Stomach (tissue), 8 donors: ENCODE measurements at regions not wholly inside any gene's neighbourhood (a gene's known extent, or its start where the extent isn't known, plus 50 kb on each side); places are given as distances from the start of the nearest gene placed in this dataset.
A peak's percentile ranks its signal among the peaks of the same experiment; 100 is the strongest.

Experiments
- DNase-seq, 2 donors: peaks; one replicate each; pipeline versions ENCODE4 v3.0.0 to v3.0.0-alpha.2; 2013 to 2019
- H3K27ac ChIP-seq, 5 donors: fragments of 200-600 bp in 4 of 5; sonication (generic) in 4 of 5; one replicate each; pipeline ENCODE4 v1.5.1; 2013 to 2019; ENCODE audit warnings: mild to moderate bottlenecking in 1 of 5, moderate library complexity in 1 of 5
- H3K27me3 ChIP-seq, 3 donors: fragments of 200-600 bp; sonication (generic); one replicate each; pipeline ENCODE4 v1.5.1; 2017 to 2019; ENCODE audit warnings: mixed run types in 1 of 3
- H3K36me3 ChIP-seq, 4 donors: fragments of 200-600 bp; sonication (generic); 1 replicate in 3 of 4; 2 replicates in 1 of 4; pipeline ENCODE4 v1.5.1; 2016 to 2019
- H3K4me1 ChIP-seq, 4 donors: fragments of 200-600 bp; sonication (generic); one replicate each; pipeline ENCODE4 v1.5.1; 2016 to 2019
- H3K4me3 ChIP-seq, 4 donors: fragments of 200-600 bp; sonication (generic) in 3 of 4; one replicate each; pipeline ENCODE4 v1.5.1; 2016 to 2019; ENCODE audit warnings: mild to moderate bottlenecking in 1 of 4
- H3K9me3 ChIP-seq, 4 donors: fragments of 200-600 bp; sonication (generic); one replicate each; pipeline ENCODE4 v1.5.1; 2016 to 2019
- CTCF ChIP-seq, 7 experiments: fragments of 450-650 bp in 4 of 7; fragments of 200-600 bp in 3 of 7; sonication (generic) in 3 of 7; IDR thresholded peaks; one replicate each; pipeline ENCODE4 v1.5.1; 2016 to 2019; ENCODE audit warnings: antibody characterized with exemption in 7 of 7, control low read depth in 2 of 7, mild to moderate bottlenecking in 1 of 7
- EP300 ChIP-seq: sonication (generic); formaldehyde crosslinking; IDR thresholded peaks from one replicate; pipeline ENCODE4 v1.6.1; 2017; ENCODE audit warnings: antibody characterized with exemption
- POLR2A ChIP-seq, 4 donors: fragments of 450-650 bp; IDR thresholded peaks; one replicate each; pipeline ENCODE4 v1.6.1; 2016; ENCODE audit warnings: antibody characterized with exemption in 4 of 4, control low read depth in 2 of 4, mild to moderate bottlenecking in 1 of 4, moderate library complexity in 1 of 4
- POLR2AphosphoS5 ChIP-seq, 3 donors: sonication (generic); formaldehyde crosslinking; IDR thresholded peaks; one replicate each; pipeline ENCODE4 v1.6.1; 2016; ENCODE audit warnings: antibody characterized with exemption in 3 of 3
- WGBS, 5 donors: extraction: QIAGEN DNeasy Blood & Tissue Kit in 3 of 5; methylation state at CpG; one replicate each; pipeline versions ENCODE4 v1.1.5 to v1.1.7; 2013 to 2018; 5-methylcytosine and 5-hydroxymethylcytosine counted together
- intact Hi-C: fragments of 100-400 bp; cut with DNase I; formaldehyde crosslinking; loops from one replicate; pipeline ENCODE4 v1.15.1; 2023; ENCODE audit warnings: low total_unique reads
- donor health status: healthy with polysubstance abuse.
- donor health status: Bipolar disorder and iron deficiency.
- donor health status: healthy.

GRCh38 chr16:5895137-5895536 lies 797.5 kb upstream of the EEF2KMT start:
- 75 to 82% (median 79%) methylated on average over 4 of the region's 4 CpGs for WGBS, 5 donors
- Histone ChIP-seq H3K4me1 (no peaks in the 10 kb centered on the region), H3K9me3 (peaks cover 0 to 15% (median 4%) of the 10 kb centered on the region in 4 donors), H3K27me3 (no peaks in the 10 kb centered on the region), H3K27ac (no peak overlapping the region), H3K36me3 (no peaks in the 10 kb centered on the region), H3K4me3 (no peak overlapping the region)
- peak in 1 of 2 donors; percentile 16 for DNase-seq
- no peak for TF ChIP-seq POLR2AphosphoS5 (IDR thresholded peaks at IDR 0.05)
- TF ChIP-seq EP300: no peak
- TF ChIP-seq POLR2A (IDR thresholded peaks at IDR 0.05): no peak
- no peak for TF ChIP-seq CTCF (IDR thresholded peaks at IDR 0.05)
- intact Hi-C loops: no loop called here

DNA sequence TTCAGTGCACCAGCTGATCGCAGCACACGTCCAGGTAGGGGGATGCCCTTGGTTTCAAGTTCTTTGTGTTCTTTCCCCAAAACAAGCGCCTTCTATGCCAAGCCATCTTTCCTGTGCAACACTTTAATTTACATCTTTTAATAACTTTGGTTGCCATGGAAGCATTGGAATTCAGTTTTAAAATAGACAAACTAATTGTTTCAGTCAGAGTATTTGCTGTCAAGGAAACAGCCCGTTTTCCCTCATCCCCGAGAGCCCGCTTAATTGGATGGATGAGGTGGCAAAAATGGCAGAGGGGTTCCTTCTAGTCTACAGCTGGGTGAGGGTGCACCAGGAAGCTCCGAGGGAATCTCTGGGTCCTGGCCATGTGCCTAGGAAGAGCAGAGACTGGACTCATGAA lies 793.7 kb upstream of the EEF2KMT start:
- no peak overlapping the region for H3K4me3 ChIP-seq
- WGBS, 5 donors: 73 to 83% (median 75%) methylated on average over 7 of the region's 7 CpGs
- H3K27ac ChIP-seq: no peak overlapping the region
- H3K9me3 ChIP-seq: peaks cover 0 to 4% (median 0%) of the 10 kb centered on the region in 4 donors
- H3K4me1 ChIP-seq: no peaks in the 10 kb centered on the region
- H3K36me3 ChIP-seq: no peaks in the 10 kb centered on the region
- no peak for TF ChIP-seq EP300
- no peak for TF ChIP-seq POLR2AphosphoS5 (IDR thresholded peaks at IDR 0.05)
- no peak for TF ChIP-seq POLR2A (IDR thresholded peaks at IDR 0.05)
- no peak for TF ChIP-seq CTCF (IDR thresholded peaks at IDR 0.05)
- DNase-seq: no peak
- H3K27me3 ChIP-seq: no peaks in the 10 kb centered on the region
- intact Hi-C loops: no loop called here

GRCh38 chr16:5885521-5885920 lies 787.9 kb upstream of the EEF2KMT start:
- 43 to 78% (median 71%) methylated on average over 6 of the region's 6 CpGs for WGBS, 5 donors
- H3K9me3 ChIP-seq: no peaks in the 10 kb centered on the region
- no peak overlapping the region for H3K4me3 ChIP-seq
- intact Hi-C loops: no loop called here
- H3K27me3 ChIP-seq: no peaks in the 10 kb centered on the region
- H3K4me1 ChIP-seq: no peaks in the 10 kb centered on the region
- no peak overlapping the region for H3K27ac ChIP-seq
- DNase-seq: no peak
- TF ChIP-seq EP300 (no peak), CTCF (IDR thresholded peaks at IDR 0.05) (no peak), POLR2A (IDR thresholded peaks at IDR 0.05) (no peak), POLR2AphosphoS5 (IDR thresholded peaks at IDR 0.05) (no peak)
- no peaks in the 10 kb centered on the region for H3K36me3 ChIP-seq

DNA sequence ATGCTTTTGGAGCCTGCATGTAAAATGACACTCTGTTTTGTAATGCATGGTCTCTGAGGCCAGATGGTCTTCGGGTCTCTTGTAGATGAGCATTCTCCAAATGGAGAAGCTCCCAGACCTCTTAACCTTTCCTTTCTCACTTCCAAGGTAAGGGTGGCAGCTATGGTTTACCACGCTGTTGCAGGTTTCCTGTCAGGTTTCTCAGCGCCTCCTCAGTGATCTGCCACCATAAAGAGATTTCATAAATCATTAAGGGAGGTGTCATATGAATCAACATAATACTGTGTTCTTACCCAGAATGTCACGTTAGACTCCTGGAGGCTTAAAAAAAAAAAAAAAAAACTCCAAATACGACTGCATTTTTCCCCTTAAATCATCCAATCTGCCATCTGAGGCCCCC lies 787.4 kb upstream of the EEF2KMT start:
- Histone ChIP-seq H3K4me3 (no peak overlapping the region), H3K36me3 (no peaks in the 10 kb centered on the region), H3K9me3 (no peaks in the 10 kb centered on the region), H3K27me3 (no peaks in the 10 kb centered on the region), H3K4me1 (no peaks in the 10 kb centered on the region), H3K27ac (no peak overlapping the region)
- no peak for TF ChIP-seq POLR2AphosphoS5 (IDR thresholded peaks at IDR 0.05)
- TF ChIP-seq CTCF (IDR thresholded peaks at IDR 0.05): no peak
- no peak for TF ChIP-seq POLR2A (IDR thresholded peaks at IDR 0.05)
- TF ChIP-seq EP300: no peak
- DNase-seq: no peak
- WGBS, 5 donors: 68 to 78% (median 74%) methylated on average over 5 of the region's 5 CpGs
- intact Hi-C loops: no loop called here
